Mammary epithelial cell (primary cell): ENCODE measurements at regions not wholly inside any gene's neighbourhood (a gene's known extent, or its start where the extent isn't known, plus 50 kb on each side); places are given as distances from the start of the nearest gene placed in this dataset.

ENCODE experiments used
- CTCF ChIP-seq, 2 donors: IDR thresholded peaks in 1 of 2; conservative IDR thresholded peaks in 1 of 2; 2 replicates each; pipeline ENCODE4 v1.5.1; 2011 to 2012; ENCODE audit warnings: inconsistent platforms in 2 of 2, low read length in 2 of 2, mild to moderate bottlenecking in 2 of 2, control low read depth in 1 of 2, low read depth in 1 of 2; ENCODE audit not compliant: insufficient read depth in 1 of 2; ENCODE audit errors: extremely low read depth in 1 of 2
- EZH2 ChIP-seq: IDR thresholded peaks from 2 replicates; pipeline ENCODE4 v1.6.1; 2012; ENCODE audit warnings: low read length, inconsistent platforms, borderline replicate concordance

GRCh38 chr14:27314231-27314630, 716.4 kb upstream of the NOVA1 start:
- TF ChIP-seq CTCF (conservative IDR thresholded peaks at IDR 0.05 in 1 of 2, IDR thresholded peaks at IDR 0.05 in 1 of 2; ENCODE audit: extremely low read depth in 1 of 2, insufficient read depth in 1 of 2, low read depth in 1 of 2, low read length in 2 of 2) (no peak), EZH2 (no peak)
